Fibroblast of mammary gland (primary cell): ENCODE measurements at regions not wholly inside any gene's neighbourhood (a gene's known extent, or its start where the extent isn't known, plus 50 kb on each side); places are given as distances from the start of the nearest gene placed in this dataset.
"Not testable (repeated sequence)": the region's sequence is repeated elsewhere in the genome, so short reads cannot be mapped to it uniquely, and the experiment has no call there.

Experiments used
- DNase-seq: peaks from one replicate; pipeline ENCODE4 v3.0.0-alpha.2; 2010; ENCODE audit warnings: low read depth
- H3K4me3 ChIP-seq: 2 replicates; pipeline ENCODE4 v1.5.1; 2011; ENCODE audit warnings: low read depth, mild to moderate bottlenecking, low read length, moderate library complexity; ENCODE audit not compliant: control insufficient read depth
- CTCF ChIP-seq: conservative IDR thresholded peaks from 2 replicates; pipeline ENCODE4 v1.5.1; 2011; ENCODE audit warnings: low read depth, low read length, inconsistent platforms; ENCODE audit not compliant: control insufficient read depth, insufficient read depth

GRCh38 chrX:140431521-140431920 lies 73.3 kb downstream of the SOX3 start:
- no peak for TF ChIP-seq CTCF
- no peak overlapping the region for H3K4me3 ChIP-seq
- DNase-seq, result no peak

- TF ChIP-seq CTCF, result no peak
- DNase-seq, result no peak
- no peak overlapping the region for H3K4me3 ChIP-seq
Observed at GRCh38 chrX:140425712-140426395, 79.0 kb downstream of the SOX3 start.

GRCh38 chrX:140422501-140422900 lies 82.4 kb downstream of the SOX3 start:
- no peak for DNase-seq
- TF ChIP-seq CTCF, result no peak
- H3K4me3 ChIP-seq, result no peak overlapping the region

GRCh38 chrX:140402131-140402530 lies 102.7 kb downstream of the SOX3 start:
- DNase-seq, H3K4me3 ChIP-seq: not testable (repeated sequence)

GRCh38 chrX:140396326-140396725 lies 108.5 kb downstream of the SOX3 start:
- DNase-seq, H3K4me3 ChIP-seq: not testable (repeated sequence)

GRCh38 chrX:140393507-140393906 lies 111.4 kb downstream of the SOX3 start:
- no peak overlapping the region for H3K4me3 ChIP-seq
- TF ChIP-seq CTCF, result no peak
- no peak for DNase-seq

- no peak for DNase-seq
- H3K4me3 ChIP-seq, result no peak overlapping the region
- TF ChIP-seq CTCF, result no peak
Observed at GRCh38 chrX:140391313-140391712, 113.6 kb downstream of the SOX3 start.

- TF ChIP-seq CTCF, result no peak
- no peak for DNase-seq
- no peak overlapping the region for H3K4me3 ChIP-seq
Observed at GRCh38 chrX:140389331-140389730, 115.5 kb downstream of the SOX3 start.
